ENCODE measurements at regions not wholly inside any gene's neighbourhood (a gene's known extent, or its start where the extent isn't known, plus 50 kb on each side); places are given as distances from the start of the nearest gene placed in this dataset.

- TF ChIP-seq, protein P1, sequence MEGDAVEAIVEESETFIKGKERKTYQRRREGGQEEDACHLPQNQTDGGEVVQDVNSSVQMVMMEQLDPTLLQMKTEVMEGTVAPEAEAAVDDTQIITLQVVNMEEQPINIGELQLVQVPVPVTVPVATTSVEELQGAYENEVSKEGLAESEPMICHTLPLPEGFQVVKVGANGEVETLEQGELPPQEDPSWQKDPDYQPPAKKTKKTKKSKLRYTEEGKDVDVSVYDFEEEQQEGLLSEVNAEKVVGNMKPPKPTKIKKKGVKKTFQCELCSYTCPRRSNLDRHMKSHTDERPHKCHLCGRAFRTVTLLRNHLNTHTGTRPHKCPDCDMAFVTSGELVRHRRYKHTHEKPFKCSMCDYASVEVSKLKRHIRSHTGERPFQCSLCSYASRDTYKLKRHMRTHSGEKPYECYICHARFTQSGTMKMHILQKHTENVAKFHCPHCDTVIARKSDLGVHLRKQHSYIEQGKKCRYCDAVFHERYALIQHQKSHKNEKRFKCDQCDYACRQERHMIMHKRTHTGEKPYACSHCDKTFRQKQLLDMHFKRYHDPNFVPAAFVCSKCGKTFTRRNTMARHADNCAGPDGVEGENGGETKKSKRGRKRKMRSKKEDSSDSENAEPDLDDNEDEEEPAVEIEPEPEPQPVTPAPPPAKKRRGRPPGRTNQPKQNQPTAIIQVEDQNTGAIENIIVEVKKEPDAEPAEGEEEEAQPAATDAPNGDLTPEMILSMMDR (tag by site-specific recombination; IDR thresholded peaks at IDR 0.05) = no peak
- no peak for TF ChIP-seq ZNF548 (tag by site-specific recombination; IDR thresholded peaks at IDR 0.05)
- no peak for TF ChIP-seq ZNF544 (tag by site-specific recombination; IDR thresholded peaks at IDR 0.05)
These were observed 57.7 kb upstream of the KLF14 start for GRCh38 chr7:130791746-130792145.

All from HEK293 (cell line).